NCI-H1694 treated with DMSO at 0.1 percent for 48 hours (cell line): ENCODE measurements at regions not wholly inside any gene's neighbourhood (a gene's known extent, or its start where the extent isn't known, plus 50 kb on each side); places are given as distances from the start of the nearest gene placed in this dataset.
"Not testable (repeated sequence)": the region's sequence is repeated elsewhere in the genome, so short reads cannot be mapped to it uniquely, and the experiment has no call there.

Source experiments
- DNase-seq: peaks from one replicate; lab custom pipeline; 2025; lab: John Stamatoyannopoulos, UW

GRCh38 chr2:215657844-215658243, 222.0 kb upstream of the FN1 start:
- no peak for DNase-seq

DNA sequence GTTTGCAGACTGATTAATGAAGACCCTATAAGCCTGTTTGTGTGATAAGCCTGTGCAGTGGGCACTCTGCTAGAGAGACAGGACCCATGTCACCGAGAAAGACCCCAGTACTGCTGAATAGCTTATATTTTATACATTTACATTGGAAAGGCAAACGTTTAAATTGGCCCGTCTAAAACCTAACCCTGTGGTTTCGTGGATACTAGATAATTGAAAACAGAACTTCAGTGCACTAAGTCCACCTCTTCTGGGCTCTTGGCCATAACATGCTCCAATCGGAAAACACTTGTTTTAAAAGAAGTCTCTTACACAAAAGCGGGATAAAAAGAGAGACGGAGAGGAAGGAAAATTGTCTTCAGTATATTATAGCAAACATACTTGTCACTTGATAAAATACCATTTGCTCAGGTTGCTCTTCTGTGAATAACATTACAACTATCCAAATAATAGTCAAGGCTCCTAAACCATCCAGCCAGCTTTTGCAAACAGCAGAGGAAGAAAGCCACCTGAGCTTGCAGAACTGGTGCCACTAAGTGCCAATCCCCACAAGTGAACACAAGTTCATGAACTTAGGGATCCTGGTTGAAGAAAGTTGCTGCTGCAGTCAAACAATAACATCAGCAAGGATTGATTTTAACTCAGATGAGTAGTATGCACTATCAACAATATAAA, 218.4 kb upstream of the FN1 start:
- no peak for DNase-seq

- DNase-seq: no peak
These were observed 217.6 kb upstream of the FN1 start for GRCh38 chr2:215653344-215654030.

DNA sequence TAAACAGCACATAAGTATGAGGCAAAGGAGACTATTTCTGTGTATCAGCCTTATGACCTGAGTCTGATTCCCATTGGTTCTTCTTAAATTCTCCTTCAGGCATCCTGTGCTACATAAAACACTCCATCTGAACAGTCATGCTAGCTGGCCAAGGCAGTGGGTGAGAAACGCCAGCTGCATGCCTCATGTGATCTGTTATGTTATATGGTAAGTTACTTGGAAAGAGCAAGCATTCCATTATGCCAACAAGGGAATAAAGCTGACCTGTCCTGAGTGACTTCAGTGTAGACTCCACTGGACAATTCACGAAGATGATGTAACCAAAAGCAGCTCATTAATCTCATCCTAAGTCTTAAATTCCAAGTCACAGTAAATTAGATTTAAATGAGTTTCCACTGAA, 216.5 kb upstream of the FN1 start:
- DNase-seq: no peak

DNA sequence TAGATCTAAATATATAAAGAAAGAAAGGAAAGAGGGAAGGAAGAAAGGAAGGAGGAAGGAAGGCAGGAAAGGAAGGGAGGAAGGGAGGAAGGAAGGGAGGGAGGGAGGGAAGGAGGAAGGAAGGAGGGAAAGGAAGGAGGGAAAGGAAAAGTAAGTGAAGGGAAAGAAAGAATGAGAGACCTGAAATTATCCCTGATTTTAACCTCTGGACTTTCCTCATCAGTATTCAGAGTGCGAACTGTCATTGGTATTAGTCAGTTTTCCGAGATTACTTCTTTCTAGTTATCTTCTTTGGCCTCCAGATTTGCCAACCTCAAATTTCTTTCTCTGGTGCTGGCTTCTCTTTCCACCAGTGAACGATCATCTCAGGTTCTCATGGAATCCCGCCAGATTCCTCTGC, 215.5 kb upstream of the FN1 start:
- no peak for DNase-seq

- DNase-seq: no peak
These were observed 208.5 kb upstream of the FN1 start for GRCh38 chr2:215644233-215644897.

DNA sequence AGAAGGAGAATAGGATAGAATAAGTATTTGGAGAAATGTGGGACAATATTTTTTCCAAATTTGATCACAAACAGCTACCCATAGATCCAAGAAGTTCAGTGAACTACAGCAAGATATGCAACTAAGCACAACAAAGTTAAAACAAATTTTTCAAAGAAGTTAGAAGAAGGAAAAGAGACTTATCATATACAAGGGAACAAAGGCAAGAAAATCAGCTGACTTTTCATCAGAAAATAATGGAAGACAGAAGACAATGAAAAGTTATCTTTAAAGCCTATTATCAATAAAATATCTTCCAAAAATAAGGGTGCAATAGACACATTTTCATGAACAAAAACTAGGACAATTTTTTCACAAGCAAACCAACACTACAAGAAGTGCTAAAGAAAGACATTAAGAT, 202.8 kb upstream of the FN1 start:
- no peak for DNase-seq

DNA sequence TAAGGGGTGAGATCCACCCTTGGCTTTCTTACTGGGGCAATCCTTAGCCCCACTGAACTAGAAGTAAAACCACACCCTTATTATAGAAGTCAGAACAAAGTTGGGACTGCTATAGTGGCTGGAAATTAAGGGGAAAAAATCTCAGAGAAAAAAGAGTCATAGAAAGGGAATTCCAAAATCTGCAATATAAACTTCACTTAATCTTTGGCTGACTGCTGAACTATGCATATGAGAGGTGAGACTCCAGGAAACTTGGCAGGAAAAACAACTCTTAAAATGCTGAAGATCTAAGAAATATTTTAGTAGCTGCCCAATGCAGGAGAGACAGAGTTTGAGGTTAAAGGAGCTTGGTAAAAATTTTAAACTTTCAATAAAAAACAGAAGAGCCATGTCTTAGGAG, 201.8 kb upstream of the FN1 start:
- DNase-seq: no peak

DNA sequence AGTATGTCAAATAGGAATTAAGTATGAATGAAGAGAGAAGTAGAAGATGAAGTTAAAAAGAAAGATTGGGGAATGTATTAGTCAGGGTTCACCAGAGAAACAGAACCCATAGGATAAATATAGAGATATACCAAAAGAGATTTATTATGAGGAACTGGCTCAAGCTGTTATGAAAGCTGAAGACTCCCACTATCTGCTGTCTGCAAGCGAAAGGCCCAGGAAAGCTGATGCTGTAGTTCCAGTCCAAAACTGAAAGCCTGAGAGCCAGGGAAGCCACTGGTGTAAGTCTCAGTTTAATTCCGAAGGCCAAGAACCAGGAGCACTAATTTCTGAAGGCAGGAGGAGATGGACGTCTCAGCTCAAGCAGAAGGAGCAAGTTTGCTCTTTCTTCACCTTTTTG, 200.9 kb upstream of the FN1 start:
- DNase-seq: no peak

- no peak for DNase-seq
These were observed 199.9 kb upstream of the FN1 start for GRCh38 chr2:215635788-215636139.

- no peak for DNase-seq
These were observed 199.4 kb upstream of the FN1 start for GRCh38 chr2:215635071-215635787.

DNA sequence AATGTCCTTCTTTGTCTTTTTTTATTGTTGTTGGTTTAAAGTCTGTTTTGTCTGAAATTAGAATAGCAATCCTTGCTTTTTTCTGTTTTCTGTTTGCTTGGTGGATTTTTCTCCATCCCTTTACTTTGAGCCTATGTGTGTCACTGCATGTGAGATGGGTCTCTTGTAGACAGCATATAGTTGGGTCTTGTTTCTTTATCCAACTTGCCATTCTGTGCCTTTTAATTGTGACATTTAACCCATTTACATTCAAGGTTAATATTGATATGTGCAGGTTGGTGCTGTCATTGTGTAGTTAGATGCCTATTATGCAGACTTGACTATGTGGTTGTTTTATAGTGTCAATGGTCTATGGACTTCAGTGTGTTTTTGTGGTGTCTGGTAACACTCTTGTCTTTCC, 197.5 kb upstream of the FN1 start:
- no peak for DNase-seq

DNA sequence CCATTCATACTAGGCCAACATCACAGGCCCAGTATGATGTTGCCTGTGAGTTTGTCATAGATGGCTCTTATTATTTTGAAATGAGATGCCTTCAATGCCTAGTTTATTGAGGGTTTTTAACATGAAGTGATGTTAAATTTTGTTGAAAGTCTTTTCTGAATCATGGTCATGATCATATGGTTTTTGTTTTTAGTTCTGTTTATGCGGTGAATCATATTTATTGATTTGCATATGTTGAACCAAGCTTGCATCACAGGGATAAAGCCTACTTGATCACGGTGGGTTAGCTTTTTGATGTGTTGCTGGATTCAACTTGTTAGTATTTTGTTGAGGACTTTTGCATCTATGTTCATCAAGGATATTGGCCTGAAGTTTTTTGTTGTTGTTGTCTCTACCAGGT, 195.8 kb upstream of the FN1 start:
- no peak for DNase-seq

GRCh38 chr2:215630796-215631195, 194.9 kb upstream of the FN1 start:
- DNase-seq: not testable (repeated sequence)

- no peak for DNase-seq
These were observed 191.9 kb upstream of the FN1 start for GRCh38 chr2:215627771-215628170.

- peak; percentile 97 for DNase-seq
These were observed 191.0 kb upstream of the FN1 start for GRCh38 chr2:215626812-215627281.

DNA sequence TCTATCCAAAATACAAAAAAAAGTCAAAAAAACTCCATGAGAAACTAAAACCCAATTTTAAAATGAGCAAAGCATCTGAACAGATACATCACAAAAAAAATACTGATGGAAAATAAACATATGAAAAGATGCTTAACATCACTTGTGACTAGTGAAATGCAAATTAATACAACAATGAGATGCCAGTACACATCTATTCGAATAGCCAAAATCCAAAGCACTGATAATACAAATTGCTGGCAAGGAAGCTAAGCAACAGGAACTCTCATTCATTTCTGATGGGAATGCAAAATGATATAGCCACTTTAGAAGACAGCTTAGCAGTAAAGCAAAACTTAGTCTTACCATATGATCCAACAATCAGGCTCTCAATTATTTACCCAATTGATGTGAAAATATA, 190.2 kb upstream of the FN1 start:
- DNase-seq: no peak

- no peak for DNase-seq
These were observed 189.3 kb upstream of the FN1 start for GRCh38 chr2:215625207-215625606.

DNA sequence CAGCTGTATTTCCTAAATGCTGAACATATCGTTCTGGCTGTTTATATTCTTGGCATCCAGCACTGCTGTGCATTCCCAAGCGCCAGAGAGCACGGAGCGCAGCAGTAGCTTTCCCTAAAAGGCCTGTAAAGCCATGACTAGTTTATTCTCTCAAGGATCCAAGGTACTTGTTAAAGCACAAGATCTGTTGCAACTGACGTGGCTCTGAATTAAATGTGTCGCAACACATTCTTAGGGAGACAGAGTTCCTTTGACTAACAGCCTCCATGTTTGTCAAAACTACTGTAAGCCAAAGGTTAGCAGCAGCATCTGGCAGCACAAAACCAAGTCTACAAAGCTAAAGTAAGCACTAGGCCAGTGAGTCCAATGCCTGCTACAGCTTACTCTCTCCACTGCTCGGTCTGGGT, 188.6 kb upstream of the FN1 start:
- DNase-seq: peak; percentile 65

DNA sequence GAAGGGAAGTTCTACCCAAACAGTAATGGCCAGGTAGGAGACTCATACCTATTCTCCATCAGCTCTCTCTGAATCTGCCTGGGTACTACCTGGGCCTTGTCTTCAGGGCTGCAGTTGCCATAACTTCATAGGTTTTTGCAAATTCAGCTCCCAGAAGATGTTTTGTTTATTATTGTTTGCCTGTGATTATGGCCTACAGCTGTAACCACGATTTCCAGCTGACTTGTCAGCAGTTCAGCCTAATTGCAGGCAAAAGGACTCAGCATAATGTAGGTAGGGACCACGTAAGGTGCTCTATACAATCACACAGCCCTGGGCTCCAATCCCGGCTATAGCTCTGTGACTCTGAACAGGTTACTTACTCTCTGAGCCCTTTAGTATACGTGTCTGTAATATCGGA, 187.0 kb upstream of the FN1 start:
- no peak for DNase-seq

DNA sequence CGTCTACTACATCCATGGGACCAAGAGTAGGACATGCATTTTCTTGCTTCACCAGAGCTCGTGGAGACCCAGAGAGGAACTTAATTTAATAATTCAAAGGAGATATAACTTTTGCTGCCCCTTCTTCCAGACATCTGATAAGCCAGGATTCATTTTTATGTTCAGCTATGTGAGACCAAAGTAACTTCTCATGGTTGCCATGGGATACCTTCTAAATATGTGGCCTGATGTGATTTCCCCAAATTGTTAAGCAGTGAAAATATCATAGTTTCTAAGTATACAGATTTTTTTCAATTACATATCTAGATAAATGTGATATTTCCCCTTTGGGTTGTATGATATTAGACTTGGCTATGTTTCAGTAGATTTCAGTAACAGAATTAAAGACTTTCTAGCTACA, 185.5 kb upstream of the FN1 start:
- no peak for DNase-seq

DNA sequence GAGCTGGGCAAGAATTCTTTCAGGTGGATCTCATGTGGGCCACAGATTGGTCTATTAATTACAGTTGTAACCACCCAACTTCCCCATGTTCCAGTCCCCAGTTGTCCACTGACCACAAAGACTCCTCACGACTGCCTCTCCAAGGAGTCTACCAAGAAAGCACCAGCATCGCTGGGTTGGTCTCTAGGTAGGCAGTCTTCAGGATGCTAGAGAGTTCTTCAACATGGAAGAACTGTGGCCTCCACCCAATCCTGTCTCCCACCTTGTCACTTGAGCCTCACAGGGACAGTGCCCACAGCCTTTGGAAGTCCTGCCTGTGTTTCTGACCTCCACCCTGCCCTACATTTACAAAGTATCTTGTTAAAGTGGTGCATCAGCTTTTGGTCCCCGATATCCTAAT, 184.7 kb upstream of the FN1 start:
- no peak for DNase-seq

GRCh38 chr2:215619989-215620388, 184.1 kb upstream of the FN1 start:
- DNase-seq: no peak
